CD14-positive monocyte (primary cell): ENCODE measurements at regions not wholly inside any gene's neighbourhood (a gene's known extent, or its start where the extent isn't known, plus 50 kb on each side); places are given as distances from the start of the nearest gene placed in this dataset.

ENCODE experiments used
- DNase-seq, 3 donors: peaks; one replicate each; pipeline ENCODE4 v3.0.0-alpha.2; 2011 to 2022
- H2AFZ ChIP-seq: 2 replicates; pipeline ENCODE4 v1.6.0; 2012; ENCODE audit warnings: mild to moderate bottlenecking, low read depth, low read length, inconsistent platforms; ENCODE audit not compliant: insufficient read depth, poor library complexity, severe bottlenecking
- H3K27ac ChIP-seq, 2 donors: 1 replicate in 1 of 2; 2 replicates in 1 of 2; pipeline ENCODE4 v1.5.1; 2012 to 2013; ENCODE audit warnings: low read length in 2 of 2, control low read depth in 1 of 2, inconsistent platforms in 1 of 2, low read depth in 1 of 2, mild to moderate bottlenecking in 1 of 2
- H3K27me3 ChIP-seq, 2 donors: one replicate each; pipeline versions ENCODE4 v1.6.0 to v1.6.1; 2011 to 2013; ENCODE audit warnings: low read length in 2 of 2; ENCODE audit not compliant: control insufficient read depth in 2 of 2, insufficient read depth in 2 of 2
- H3K36me3 ChIP-seq, 2 donors: replicated peaks in 1 of 2; 1 replicate in 1 of 2; 2 replicates in 1 of 2; pipeline versions ENCODE4 v1.5.1 to v1.6.1; 2012 to 2013; ENCODE audit warnings: low read length in 2 of 2, control low read depth in 1 of 2, inconsistent platforms in 1 of 2, mild to moderate bottlenecking in 1 of 2; ENCODE audit not compliant: insufficient read depth in 2 of 2, control insufficient read depth in 1 of 2
- H3K4me1 ChIP-seq, 2 donors: 1 replicate in 1 of 2; 2 replicates in 1 of 2; pipeline versions ENCODE4 v1.5.1 to v1.6.1; 2012 to 2013; ENCODE audit warnings: low read length in 2 of 2, control low read depth in 1 of 2, inconsistent platforms in 1 of 2, mild to moderate bottlenecking in 1 of 2, moderate library complexity in 1 of 2; ENCODE audit not compliant: insufficient read depth in 2 of 2, control insufficient read depth in 1 of 2
- H3K4me2 ChIP-seq: replicated peaks from 2 replicates; pipeline ENCODE3; 2012; ENCODE audit warnings: low read length, moderate library complexity, mild to moderate bottlenecking; ENCODE audit not compliant: poor library complexity, severe bottlenecking; ENCODE audit errors: extremely low read depth
- H3K4me3 ChIP-seq, 3 experiments: fragments of 200-600 bp in 1 of 3; sonication (generic) in 1 of 3; replicated peaks in 1 of 3; 1 replicate in 2 of 3; 2 replicates in 1 of 3; pipeline ENCODE4 v1.5.1; 2011 to 2013; ENCODE audit warnings: low read length in 3 of 3, mild to moderate bottlenecking in 3 of 3, control low read depth in 2 of 3, low read depth in 2 of 3, inconsistent platforms in 1 of 3, moderate library complexity in 1 of 3
- H3K79me2 ChIP-seq: 2 replicates; pipeline ENCODE4 v1.6.0; 2012; ENCODE audit warnings: mild to moderate bottlenecking, control low read depth, inconsistent platforms, low read length, moderate library complexity; ENCODE audit not compliant: insufficient read depth
- H3K9ac ChIP-seq: 2 replicates; pipeline ENCODE4 v1.6.0; 2017; ENCODE audit warnings: low read length, mild to moderate bottlenecking; ENCODE audit not compliant: insufficient read depth, poor library complexity, severe bottlenecking
- H3K9me3 ChIP-seq, 2 donors: replicated peaks in 1 of 2; 1 replicate in 1 of 2; 2 replicates in 1 of 2; pipeline versions ENCODE4 v1.5.1 to v1.6.1; 2012 to 2013; ENCODE audit warnings: low read length in 2 of 2, control low read depth in 1 of 2; ENCODE audit not compliant: control insufficient read depth in 1 of 2, insufficient read depth in 1 of 2
- H4K20me1 ChIP-seq: 2 replicates; pipeline ENCODE4 v1.6.0; 2012; ENCODE audit warnings: mild to moderate bottlenecking, low read length, control low read depth, moderate library complexity; ENCODE audit not compliant: insufficient read depth
- H3K27ac Mint-ChIP-seq, 7 donors: one replicate each; pipeline ENCODE4 v1.8.0; 2020; ENCODE audit warnings: mild to moderate bottlenecking in 7 of 7, mixed read lengths in 7 of 7, moderate library complexity in 6 of 7, inconsistent platforms in 2 of 7
- H3K27me3 Mint-ChIP-seq, 3 donors: one replicate each; pipeline ENCODE4 v1.8.0; 2021 to 2022; ENCODE audit warnings: low read depth in 3 of 3, mild to moderate bottlenecking in 3 of 3, mixed read lengths in 3 of 3, moderate library complexity in 3 of 3, inconsistent platforms in 1 of 3
- H3K36me3 Mint-ChIP-seq, 2 donors: one replicate each; pipeline ENCODE4 v1.8.0; 2020; ENCODE audit warnings: mixed read lengths in 2 of 2, inconsistent platforms in 1 of 2, mild to moderate bottlenecking in 1 of 2
- H3K4me1 Mint-ChIP-seq: one replicate; pipeline ENCODE4 v1.8.0; 2020; ENCODE audit warnings: mild to moderate bottlenecking, mixed read lengths
- H3K4me3 Mint-ChIP-seq, 2 donors: one replicate each; pipeline ENCODE4 v1.8.0; 2020; ENCODE audit warnings: mild to moderate bottlenecking in 2 of 2, mixed read lengths in 2 of 2, moderate library complexity in 1 of 2
- H3K9me3 Mint-ChIP-seq, 7 donors: one replicate each; pipeline ENCODE4 v1.8.0; 2020 to 2022; ENCODE audit warnings: mixed read lengths in 7 of 7, mild to moderate bottlenecking in 6 of 7, moderate library complexity in 6 of 7, inconsistent platforms in 2 of 7
- CTCF ChIP-seq: fragments of 200-600 bp; IDR thresholded peaks from one replicate; pipeline ENCODE4 v1.8.0; 2022; ENCODE audit warnings: antibody characterized with exemption, mild to moderate bottlenecking
- WGBS: methylation state at CpG from one replicate; pipeline ENCODE4 v1.1.5; 2013; ENCODE audit warnings: missing lambda C conversion rate; ENCODE audit not compliant: insufficient coverage; 5-methylcytosine and 5-hydroxymethylcytosine counted together
- intact Hi-C, 2 donors: fragments of 100-400 bp; cut with micrococcal nuclease; formaldehyde crosslinking; loops; one replicate each; pipeline versions ENCODE4 v1.15.0 to v1.15.1; 2023

DNA sequence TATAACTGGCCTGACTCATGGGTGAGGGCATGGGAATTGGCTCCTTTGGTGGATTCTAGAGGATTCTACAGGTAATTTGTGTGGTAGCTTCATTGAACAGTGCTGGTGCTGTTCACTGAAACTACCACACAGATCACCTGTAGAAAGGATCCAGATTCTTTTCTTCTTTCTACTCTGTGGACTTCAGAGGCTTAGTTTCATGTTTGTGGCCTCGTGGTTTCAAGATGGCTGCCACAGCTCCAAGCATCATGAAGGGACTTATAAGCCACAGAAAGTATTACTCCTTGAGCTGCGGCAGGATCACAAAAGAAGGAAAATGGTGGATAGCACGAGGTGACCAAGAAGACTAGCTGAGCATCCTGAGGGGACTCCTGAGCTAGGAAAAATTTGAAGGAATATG lies 88.9 kb downstream of the ADCYAP1 start:
- Histone ChIP-seq H3K4me3 (no peak overlapping the region), H2AFZ (no peak overlapping the region), H3K27me3 (no peaks in the 10 kb centered on the region), H3K9me3 (peaks cover 0 to 4% of the 10 kb centered on the region in 2 donors), H3K9ac (no peak overlapping the region), H3K4me2 (no peak overlapping the region), H4K20me1 (no peaks in the 10 kb centered on the region), H3K4me1 (no peaks in the 10 kb centered on the region), H3K36me3 (no peaks in the 10 kb centered on the region), H3K79me2 (no peaks in the 10 kb centered on the region), H3K27ac (no peak overlapping the region)
- no peak for DNase-seq
- no peaks in the 10 kb centered on the region for H3K4me1 Mint-ChIP-seq
- 94% methylated on average over 3 of the region's 3 CpGs for WGBS
- no peak for TF ChIP-seq CTCF
- no peak overlapping the region for H3K4me3 Mint-ChIP-seq
- intact Hi-C loops, result no loop called here
- peaks cover 0 to 15% (median 10%) of the 10 kb centered on the region in 7 donors for H3K9me3 Mint-ChIP-seq
- peaks cover 0 to 4% (median 0%) of the 10 kb centered on the region in 3 donors for H3K27me3 Mint-ChIP-seq
- no peak overlapping the region for H3K27ac Mint-ChIP-seq
- H3K36me3 Mint-ChIP-seq, result no peaks in the 10 kb centered on the region

GRCh38 chr18:995629-996028 lies 91.0 kb downstream of the ADCYAP1 start:
- Histone ChIP-seq H2AFZ (no peak overlapping the region), H3K9me3 (peaks cover 0 to 4% of the 10 kb centered on the region in 2 donors), H3K4me1 (no peaks in the 10 kb centered on the region), H3K27me3 (no peaks in the 10 kb centered on the region), H3K4me3 (no peak overlapping the region), H3K27ac (no peak overlapping the region), H3K4me2 (no peak overlapping the region), H3K9ac (no peak overlapping the region), H3K36me3 (no peaks in the 10 kb centered on the region), H3K79me2 (no peaks in the 10 kb centered on the region), H4K20me1 (no peaks in the 10 kb centered on the region)
- Mint-ChIP-seq H3K27me3 (peaks cover 0 to 3% (median 0%) of the 10 kb centered on the region in 3 donors), H3K4me3 (no peak overlapping the region), H3K36me3 (no peaks in the 10 kb centered on the region), H3K9me3 (peaks cover 0 to 15% (median 8%) of the 10 kb centered on the region in 7 donors), H3K4me1 (no peaks in the 10 kb centered on the region), H3K27ac (no peak overlapping the region)
- no peak for TF ChIP-seq CTCF
- no peak for DNase-seq
- WGBS, result 83% methylated on average over 1 of the region's 2 CpGs
- intact Hi-C loops, result no loop called here
